Right lobe of liver (tissue), 4 donors: ENCODE measurements at regions not wholly inside any gene's neighbourhood (a gene's known extent, or its start where the extent isn't known, plus 50 kb on each side); places are given as distances from the start of the nearest gene placed in this dataset.

ENCODE experiments used
- CTCF ChIP-seq, 4 donors: fragments of 200-600 bp in 3 of 4; fragments of 450-650 bp in 1 of 4; IDR thresholded peaks; one replicate each; pipeline versions ENCODE4 v1.5.1 to v1.8.0; 2016 to 2022; ENCODE audit warnings: antibody characterized with exemption in 4 of 4, mild to moderate bottlenecking in 2 of 4
- POLR2A ChIP-seq: fragments of 450-650 bp; IDR thresholded peaks from one replicate; pipeline ENCODE4 v1.6.1; 2017; ENCODE audit warnings: antibody characterized with exemption, mild to moderate bottlenecking
- donor health status: DM: no; HTN: no; CAD: no.
- donor health status: DM: no; HTN: no; CAD: no.
- donor health status: DM: no; HTN: yes; CAD: no.

- no peak for TF ChIP-seq POLR2A
- TF ChIP-seq CTCF (IDR thresholded peaks at IDR 0.05): no peak
Observed at GRCh38 chr1:218683242-218683641, 338.1 kb downstream of the TGFB2 start.
